ENCODE measurements at regions not wholly inside any gene's neighbourhood (a gene's known extent, or its start where the extent isn't known, plus 50 kb on each side); places are given as distances from the start of the nearest gene placed in this dataset.

- TF ChIP-seq CTCF (optimal IDR thresholded peaks at IDR 0.05 in 1 of 3, IDR thresholded peaks at IDR 0.05 in 1 of 3, conservative IDR thresholded peaks at IDR 0.05 in 1 of 3; ENCODE audit: extremely low read depth in 1 of 3, insufficient read depth in 2 of 3, low read length in 3 of 3) (no peak), EZH2 (IDR thresholded peaks at IDR 0.05; ENCODE audit: low read length) (no peak)
Observed at GRCh38 chr12:97022536-97023230, 115.6 kb downstream of the NEDD1 start.
